H1 (cell line): ENCODE measurements at regions not wholly inside any gene's neighbourhood (a gene's known extent, or its start where the extent isn't known, plus 50 kb on each side); places are given as distances from the start of the nearest gene placed in this dataset.

ENCODE experiments used
- CTCF ChIA-PET: fragments of 300-600 bp; sonication (Branson Sonifier 250); formaldehyde crosslinking; loops from one replicate; lab custom pipeline; 2021; ENCODE audit not compliant: partially characterized antibody; lab: Charles Lee
- POLR2A ChIA-PET: fragments of 300-600 bp; sonication (Branson Sonifier 250); formaldehyde crosslinking; loops from one replicate; lab custom pipeline; 2021; ENCODE audit warnings: inconsistent platforms; ENCODE audit not compliant: partially characterized antibody; lab: Charles Lee
- DNase-seq, 2 experiments: peaks; one replicate each; pipeline versions ENCODE4 v3.0.0 to v3.0.0-alpha.2; 2010 to 2022; ENCODE audit warnings: low spot score in 2 of 2, low read depth in 1 of 2, mixed read lengths in 1 of 2
- FAIRE-seq: peaks from 2 replicates; lab custom pipeline; 2011; peaks lifted over from hg19 to GRCh38; lab: Jason Lieb, UNC
- H2AFZ ChIP-seq: 2 replicates; pipeline ENCODE4 v1.8.1; 2012; ENCODE audit warnings: low read length, inconsistent platforms
- H2AK5ac ChIP-seq: 2 replicates; pipeline ENCODE4 v1.6.1; 2013; ENCODE audit warnings: low read depth, low read length
- H2BK120ac ChIP-seq: replicated peaks from 2 replicates; pipeline ENCODE3; 2013; ENCODE audit warnings: low read depth, low read length, inconsistent platforms
- H2BK12ac ChIP-seq: 2 replicates; pipeline ENCODE4 v1.6.1; 2013; ENCODE audit warnings: low read depth, low read length
- H2BK15ac ChIP-seq: 2 replicates; pipeline ENCODE4 v1.6.1; 2013; ENCODE audit warnings: low read length
- H2BK20ac ChIP-seq: 2 replicates; pipeline ENCODE4 v1.6.1; 2013; ENCODE audit warnings: low read length
- H2BK5ac ChIP-seq: 2 replicates; pipeline ENCODE4 v1.6.1; 2013; ENCODE audit warnings: low read depth, low read length
- H3K14ac ChIP-seq: 2 replicates; pipeline ENCODE4 v1.6.1; 2013; ENCODE audit warnings: inconsistent platforms; ENCODE audit not compliant: insufficient read length
- H3K18ac ChIP-seq: 2 replicates; pipeline ENCODE4 v1.6.1; 2013; ENCODE audit warnings: low read length; ENCODE audit errors: extremely low read depth
- H3K23ac ChIP-seq: 2 replicates; pipeline ENCODE4 v1.6.1; 2013; ENCODE audit warnings: inconsistent platforms; ENCODE audit not compliant: insufficient read length
- H3K23me2 ChIP-seq: 2 replicates; pipeline ENCODE4 v1.6.1; 2013; ENCODE audit warnings: low read depth, low read length
- H3K27ac ChIP-seq: 2 replicates; pipeline ENCODE4 v1.6.1; 2011; ENCODE audit warnings: low read depth, low read length, inconsistent platforms
- H3K27me3 ChIP-seq, 4 experiments: replicated peaks in 1 of 4; 1 replicate in 1 of 4; 2 replicates in 3 of 4; pipeline versions ENCODE4 v1.6.1 to v1.8.1; 2011 to 2013; ENCODE audit warnings: low read length in 3 of 4, mild to moderate bottlenecking in 3 of 4, inconsistent platforms in 2 of 4, mixed read lengths in 2 of 4, moderate library complexity in 1 of 4; ENCODE audit not compliant: control insufficient read depth in 3 of 4, insufficient read depth in 3 of 4; ENCODE audit errors: extremely low read depth in 1 of 4
- H3K36me3 ChIP-seq, 4 experiments: 2 replicates each; pipeline versions ENCODE4 v1.6.1 to v1.8.1; 2011 to 2013; ENCODE audit warnings: mild to moderate bottlenecking in 4 of 4, low read length in 3 of 4, moderate library complexity in 2 of 4, control low read depth in 1 of 4, inconsistent platforms in 1 of 4; ENCODE audit not compliant: insufficient read depth in 4 of 4, control insufficient read depth in 2 of 4
- H3K4ac ChIP-seq: replicated peaks from 2 replicates; pipeline ENCODE3; 2013; ENCODE audit warnings: low read length, low read depth, mixed read lengths, inconsistent platforms; ENCODE audit not compliant: insufficient read length
- H3K4me1 ChIP-seq, 4 experiments: replicated peaks in 1 of 4; 1 replicate in 1 of 4; 2 replicates in 3 of 4; pipeline versions ENCODE4 v1.6.1 to v1.8.1; 2011 to 2013; ENCODE audit warnings: low read length in 3 of 4, inconsistent platforms in 2 of 4, mixed read lengths in 1 of 4; ENCODE audit not compliant: insufficient read depth in 4 of 4, control insufficient read depth in 3 of 4
- H3K4me2 ChIP-seq, 2 experiments: 2 replicates each; pipeline versions ENCODE4 v1.6.1 to v1.8.1; 2011 to 2013; ENCODE audit warnings: low read depth in 2 of 2, low read length in 2 of 2, control low read depth in 1 of 2, inconsistent platforms in 1 of 2, mild to moderate bottlenecking in 1 of 2; ENCODE audit not compliant: insufficient read depth in 1 of 2
- H3K4me3 ChIP-seq, 4 experiments: fragments of 200-600, 300-600 bp in 1 of 4; sonication (generic), shearing (Covaris generic), sonication (Bioruptor Twin) in 1 of 4; 2 replicates each; pipeline versions ENCODE4 v1.5.1 to v1.8.1; 2011 to 2016; ENCODE audit warnings: low read length in 4 of 4, low read depth in 3 of 4, control low read depth in 2 of 4, inconsistent platforms in 2 of 4, mild to moderate bottlenecking in 2 of 4, mixed read lengths in 1 of 4, moderate library complexity in 1 of 4; ENCODE audit not compliant: insufficient read depth in 2 of 4; ENCODE audit errors: extremely low read depth in 1 of 4
- H3K56ac ChIP-seq: replicated peaks from 2 replicates; pipeline ENCODE3; 2013; ENCODE audit warnings: low read depth, mild to moderate bottlenecking, mixed read lengths, low read length, inconsistent platforms; ENCODE audit not compliant: insufficient read length
- H3K79me1 ChIP-seq: 2 replicates; pipeline ENCODE4 v1.6.1; 2013; ENCODE audit warnings: low read depth, low read length, control low read depth
- H3K79me2 ChIP-seq, 2 experiments: 2 replicates each; pipeline versions ENCODE4 v1.6.1 to v1.8.1; 2012 to 2013; ENCODE audit warnings: low read length in 2 of 2, mild to moderate bottlenecking in 2 of 2, inconsistent platforms in 1 of 2; ENCODE audit not compliant: insufficient read depth in 2 of 2, control insufficient read depth in 1 of 2
- H3K9ac ChIP-seq, 4 experiments: replicated peaks in 1 of 4; 1 replicate in 1 of 4; 2 replicates in 3 of 4; pipeline versions ENCODE4 v1.6.1 to v1.8.1; 2011 to 2013; ENCODE audit warnings: low read depth in 3 of 4, low read length in 3 of 4, control low read depth in 2 of 4, mild to moderate bottlenecking in 2 of 4, moderate library complexity in 2 of 4, inconsistent platforms in 1 of 4; ENCODE audit errors: extremely low read depth in 1 of 4
- H3K9me3 ChIP-seq, 2 experiments: 2 replicates each; pipeline versions ENCODE4 v1.6.1 to v1.8.1; 2012 to 2013; ENCODE audit warnings: mild to moderate bottlenecking in 2 of 2, moderate library complexity in 2 of 2, control low read depth in 1 of 2, inconsistent platforms in 1 of 2, low read depth in 1 of 2, low read length in 1 of 2, mixed read lengths in 1 of 2; ENCODE audit not compliant: insufficient read depth in 2 of 2
- H4K20me1 ChIP-seq, 2 experiments: replicated peaks in 1 of 2; 2 replicates each; pipeline versions ENCODE3 to v1.8.1; 2011 to 2013; ENCODE audit warnings: inconsistent platforms in 2 of 2, low read length in 2 of 2, mild to moderate bottlenecking in 1 of 2; ENCODE audit not compliant: insufficient read depth in 2 of 2, control insufficient read depth in 1 of 2
- H4K5ac ChIP-seq: 2 replicates; pipeline ENCODE4 v1.6.1; 2013; ENCODE audit warnings: low read length, low read depth, mixed read lengths, inconsistent platforms; ENCODE audit not compliant: insufficient read length
- H4K8ac ChIP-seq: 2 replicates; pipeline ENCODE4 v1.8.0; 2013; ENCODE audit warnings: mild to moderate bottlenecking, moderate library complexity, low read length, inconsistent platforms; ENCODE audit not compliant: insufficient read depth; ENCODE audit errors: extremely low read depth
- H4K91ac ChIP-seq: replicated peaks from 2 replicates; pipeline ENCODE3; 2013; ENCODE audit warnings: low read length, mixed read lengths, inconsistent platforms; ENCODE audit not compliant: insufficient read length
- BCL11A ChIP-seq, 2 experiments: IDR thresholded peaks; one replicate each; pipeline ENCODE4 v1.6.1; 2011; ENCODE audit warnings: low read depth in 2 of 2, low read length in 2 of 2, mild to moderate bottlenecking in 2 of 2
- CBX8 ChIP-seq: fragments of 300-800, 300-1000 bp; sonication (generic); IDR thresholded peaks from 2 replicates; pipeline ENCODE4 v1.7.1; 2016; ENCODE audit warnings: low read depth, low read length, borderline replicate concordance
- HDAC2 ChIP-seq, 2 experiments: fragments of 300-600 bp in 1 of 2; sonication (generic) in 1 of 2; IDR thresholded peaks; 2 replicates each; pipeline ENCODE4 v1.6.1; 2011 to 2012; ENCODE audit warnings: low read depth in 2 of 2, low read length in 2 of 2, mild to moderate bottlenecking in 2 of 2, moderate library complexity in 2 of 2, borderline replicate concordance in 1 of 2, inconsistent platforms in 1 of 2
- MAX ChIP-seq: IDR thresholded peaks from 2 replicates; pipeline ENCODE4 v1.6.1; 2012; ENCODE audit warnings: inconsistent platforms
- POU5F1 ChIP-seq: IDR thresholded peaks from 2 replicates; pipeline ENCODE4 v1.6.1; 2011; ENCODE audit warnings: low read depth, mild to moderate bottlenecking, low read length, moderate library complexity
- RBBP5 ChIP-seq: IDR thresholded peaks from 2 replicates; pipeline ENCODE4 v1.7.1; 2012; ENCODE audit warnings: low read depth, mild to moderate bottlenecking, inconsistent platforms, low read length, moderate library complexity, borderline replicate concordance
- TCF12 ChIP-seq: IDR thresholded peaks from 2 replicates; pipeline ENCODE4 v1.6.1; 2011; ENCODE audit warnings: low read depth, mild to moderate bottlenecking, low read length
- WGBS, 2 experiments: shearing (Covaris generic) in 1 of 2; methylation state at CpG; one replicate each; pipeline versions ENCODE4 v1.1.6 to v1.1.7; 2013 to 2015; ENCODE audit warnings: low lambda C conversion rate in 2 of 2, mixed read lengths in 2 of 2, inconsistent platforms in 1 of 2, low coverage in 1 of 2, missing lambda C conversion rate in 1 of 2; ENCODE audit not compliant: insufficient replicate concordance in 2 of 2, insufficient coverage in 1 of 2, insufficient read length in 1 of 2; ENCODE audit errors: extremely low coverage in 1 of 2, missing lambda C conversion rate in 1 of 2; 5-methylcytosine and 5-hydroxymethylcytosine counted together
- TF ChIP-seq, protein P1 (sequence below): IDR thresholded peaks from 2 replicates; pipeline ENCODE4 v1.6.1; 2011; ENCODE audit warnings: low read length, improper control_type of control experiment

DNA sequence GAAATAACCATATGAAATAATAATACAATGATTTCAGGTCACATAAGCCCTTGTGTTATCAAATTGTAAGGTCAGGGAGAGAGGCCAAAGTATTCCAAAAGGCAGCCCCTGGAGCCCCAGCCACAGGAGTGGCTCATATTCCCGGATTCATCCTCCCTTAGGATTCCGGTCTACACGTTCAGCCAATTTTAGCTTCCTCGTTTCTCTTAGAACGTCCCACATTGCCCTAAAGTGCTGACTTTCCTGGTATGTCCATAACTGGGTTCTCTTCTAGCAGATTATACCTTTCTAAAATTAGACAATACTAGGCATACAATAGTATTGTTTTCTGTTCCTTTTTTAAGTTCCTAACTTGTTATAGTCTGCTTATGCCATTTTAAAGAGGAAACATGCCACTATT is 192.7 kb upstream of the NOX3 start:
- FAIRE-seq = no peak
- Histone ChIP-seq H3K27ac (no peak overlapping the region), H3K79me1 (no peaks in the 10 kb centered on the region), H2BK120ac (no peak overlapping the region), H2AFZ (no peak overlapping the region), H3K4me3 (no peak overlapping the region), H3K18ac (no peak overlapping the region), H4K5ac (no peak overlapping the region), H3K36me3 (no peaks in the 10 kb centered on the region), H3K9me3 (no peaks in the 10 kb centered on the region), H3K23me2 (no peaks in the 10 kb centered on the region), H3K9ac (no peak overlapping the region), H3K4me1 (peaks cover 0 to 3% (median 0%) of the 10 kb centered on the region in 4 experiments; a peak in 2 of 7 replicates), H3K14ac (no peak overlapping the region), H2AK5ac (no peak overlapping the region), H3K56ac (no peak overlapping the region), H4K8ac (no peak overlapping the region), H3K4me2 (no peak overlapping the region), H3K79me2 (no peaks in the 10 kb centered on the region), H4K20me1 (no peaks in the 10 kb centered on the region), H3K27me3 (no peaks in the 10 kb centered on the region), H2BK20ac (no peak overlapping the region), H2BK15ac (no peak overlapping the region), H2BK5ac (no peak overlapping the region), H4K91ac (no peak overlapping the region), H3K23ac (no peak overlapping the region), H2BK12ac (no peak overlapping the region), H3K4ac (no peak overlapping the region)
- ChIA-PET CTCF (interaction anchor here (0.6 to 1.0 kb wide), 4 partner anchors 11 to 240 kb away, joined by 3 to 4 read pairs (median 3); no protein-coding TSS in a partner anchor), POLR2A (no interaction called here)
- TF ChIP-seq MAX (no peak), BCL11A (IDR thresholded peaks at IDR 0.05; ENCODE audit: low read depth in 2 of 2, low read length in 2 of 2) (no peak), RBBP5 (no peak), POU5F1 (no peak), CBX8 (no peak), TCF12 (no peak), HDAC2 (IDR thresholded peaks at IDR 0.05; ENCODE audit: borderline replicate concordance in 1 of 2, low read depth in 2 of 2, low read length in 2 of 2) (no peak)
- TF ChIP-seq, protein P1, sequence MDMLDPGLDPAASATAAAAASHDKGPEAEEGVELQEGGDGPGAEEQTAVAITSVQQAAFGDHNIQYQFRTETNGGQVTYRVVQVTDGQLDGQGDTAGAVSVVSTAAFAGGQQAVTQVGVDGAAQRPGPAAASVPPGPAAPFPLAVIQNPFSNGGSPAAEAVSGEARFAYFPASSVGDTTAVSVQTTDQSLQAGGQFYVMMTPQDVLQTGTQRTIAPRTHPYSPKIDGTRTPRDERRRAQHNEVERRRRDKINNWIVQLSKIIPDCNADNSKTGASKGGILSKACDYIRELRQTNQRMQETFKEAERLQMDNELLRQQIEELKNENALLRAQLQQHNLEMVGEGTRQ = no peak
- no peak for DNase-seq
- WGBS, 2 experiments = 88% methylated on average over 5 of the region's 5 CpGs; no CpG with 5 or more reads in 1 of the 2 experiments
